HG02798 (cell line): ENCODE measurements at regions not wholly inside any gene's neighbourhood (a gene's known extent, or its start where the extent isn't known, plus 50 kb on each side); places are given as distances from the start of the nearest gene placed in this dataset.

Source experiments
- ATAC-seq: cut with Tn5 transposase; IDR thresholded peaks from one replicate; pipeline ENCODE4 v1.9.1; 2021; ENCODE audit warnings: mild to moderate bottlenecking; ENCODE audit not compliant: unreplicated experiment, poor library complexity

DNA sequence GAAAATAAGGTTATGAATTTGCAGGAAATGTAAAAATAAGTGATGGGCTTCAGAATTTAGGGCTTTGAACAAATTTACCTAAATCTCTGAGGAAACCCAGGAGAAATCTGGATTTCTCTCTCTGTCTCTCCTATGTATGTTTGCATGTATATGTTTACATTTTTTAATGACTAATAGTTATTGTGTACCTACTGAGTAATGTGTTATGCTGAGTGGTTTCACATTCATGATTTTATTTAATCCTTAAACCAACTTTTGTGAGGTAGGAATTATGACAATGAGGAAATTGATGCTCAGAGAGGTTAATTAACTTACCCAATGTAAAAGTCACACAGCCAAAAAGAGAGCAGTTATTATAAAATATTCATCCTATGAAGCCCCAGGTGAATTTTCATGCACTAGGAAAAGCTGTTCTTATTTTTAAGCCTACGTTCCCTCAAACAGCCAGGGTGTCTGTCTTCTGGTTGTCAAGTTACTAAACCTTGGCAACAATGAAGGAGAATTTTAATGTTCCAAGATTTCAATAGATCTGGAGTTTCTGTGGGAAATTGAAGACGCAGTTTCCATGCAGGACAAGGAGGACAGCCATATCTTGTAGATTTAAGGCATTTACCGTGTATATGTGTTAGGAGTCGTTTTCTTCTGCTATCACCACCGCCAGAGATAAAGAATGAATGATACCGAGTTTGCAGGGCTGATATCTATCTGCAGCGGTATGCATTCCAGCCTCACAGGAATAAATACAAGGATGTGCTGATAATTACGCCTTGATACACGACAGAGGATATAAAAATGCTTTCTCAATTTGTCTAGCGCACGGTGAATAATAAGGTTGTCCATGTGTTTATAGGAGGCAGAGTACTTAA lies 484.8 kb downstream of the ZSWIM6 start:
- ATAC-seq: no peak

DNA sequence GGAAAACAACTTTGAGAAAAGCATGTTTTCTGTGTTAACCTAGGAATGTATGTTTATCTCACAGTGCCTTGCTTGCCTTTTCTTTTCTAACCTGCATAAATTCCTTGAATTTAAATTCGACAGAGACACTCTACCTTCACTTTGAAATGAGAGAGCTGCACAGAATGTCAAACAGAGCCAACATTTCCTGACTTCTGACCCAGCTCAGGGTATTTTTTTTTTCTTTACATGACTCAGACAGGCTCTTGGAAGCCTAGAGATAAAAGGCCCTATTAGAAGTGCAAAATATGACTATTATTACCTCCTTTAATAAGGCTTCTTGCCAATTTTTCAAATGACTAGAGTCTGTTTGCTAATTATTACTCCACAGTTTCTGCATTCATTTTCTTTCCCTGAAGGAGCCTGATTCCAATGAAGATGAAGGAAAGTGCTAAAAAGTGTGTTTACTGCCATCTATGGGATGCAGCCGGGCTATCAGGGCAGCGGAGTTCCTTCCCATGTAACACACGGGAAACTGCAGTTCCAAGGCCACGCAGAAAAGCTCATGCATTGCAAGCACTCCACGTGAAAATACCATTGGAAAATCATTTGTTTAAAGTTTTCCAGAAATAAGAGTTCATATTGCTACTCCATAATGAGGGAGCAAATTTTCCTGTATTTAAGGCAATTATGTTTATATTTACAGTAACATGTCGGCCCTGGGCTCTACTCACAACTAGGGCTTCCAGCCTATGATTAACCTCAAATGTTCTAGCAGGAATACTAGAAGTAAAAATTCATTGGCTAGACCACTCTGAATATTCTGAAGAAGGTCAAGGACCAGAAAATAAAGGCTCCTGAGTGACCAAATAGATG lies 485.6 kb downstream of the ZSWIM6 start:
- ATAC-seq: no peak

DNA sequence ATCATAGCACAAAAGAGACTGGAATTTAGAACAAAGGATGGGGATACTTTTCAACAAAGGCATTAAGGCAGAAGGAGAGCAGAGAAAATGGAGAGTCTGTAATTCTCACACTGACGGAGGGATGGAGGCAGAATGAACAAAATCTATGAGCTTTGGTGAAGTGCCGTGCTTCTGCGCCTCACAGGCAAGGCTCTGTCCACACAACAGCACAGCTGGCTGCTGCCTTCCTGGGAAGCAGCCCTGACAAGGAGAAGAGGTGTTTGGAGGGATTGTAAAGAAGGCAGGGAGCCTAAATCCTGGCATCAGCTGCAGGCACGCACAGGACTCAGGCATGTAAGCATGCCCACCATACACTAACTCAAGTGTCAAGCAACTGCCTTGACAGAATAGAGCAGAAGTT lies 485.2 kb upstream of the KIF2A start:
- no peak for ATAC-seq

DNA sequence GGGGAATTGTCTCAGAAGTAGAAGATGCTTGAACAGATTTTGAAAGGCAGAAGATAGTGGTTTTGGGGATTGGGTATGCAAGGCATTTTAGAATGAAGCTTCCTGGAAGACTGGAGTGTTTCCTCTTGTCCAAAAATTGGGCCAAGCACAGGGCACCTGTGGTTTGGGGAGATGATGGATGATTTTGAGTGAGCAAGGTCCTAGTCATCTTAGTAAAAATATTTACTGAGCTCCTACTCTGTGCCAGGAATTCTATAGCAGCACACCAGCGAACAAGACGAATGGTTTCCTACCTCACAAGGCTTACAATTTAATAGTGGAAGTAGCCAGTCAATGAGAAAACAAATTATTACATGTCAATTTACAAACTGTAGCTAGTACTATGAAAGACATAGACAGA lies 484.4 kb upstream of the KIF2A start:
- ATAC-seq: no peak

DNA sequence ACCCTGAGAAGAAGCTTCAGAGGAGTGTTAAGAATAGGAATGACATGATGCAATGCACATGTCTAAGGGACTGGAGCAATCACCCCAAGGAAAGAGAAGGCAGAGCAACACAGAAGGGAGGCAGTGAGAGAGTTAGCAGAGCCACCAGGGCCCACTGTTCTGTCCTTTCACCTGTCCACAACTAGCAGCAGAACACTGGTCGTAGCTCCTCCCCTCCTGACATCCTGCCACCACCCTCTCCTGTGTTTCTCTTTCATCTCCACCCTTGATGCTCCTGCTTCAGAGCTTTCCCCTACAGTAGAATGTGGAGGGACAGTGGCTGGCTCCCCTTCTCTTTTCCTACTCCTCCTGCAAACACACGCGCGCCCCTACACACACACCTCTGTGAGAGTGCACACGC lies 483.4 kb upstream of the KIF2A start:
- no peak for ATAC-seq

DNA sequence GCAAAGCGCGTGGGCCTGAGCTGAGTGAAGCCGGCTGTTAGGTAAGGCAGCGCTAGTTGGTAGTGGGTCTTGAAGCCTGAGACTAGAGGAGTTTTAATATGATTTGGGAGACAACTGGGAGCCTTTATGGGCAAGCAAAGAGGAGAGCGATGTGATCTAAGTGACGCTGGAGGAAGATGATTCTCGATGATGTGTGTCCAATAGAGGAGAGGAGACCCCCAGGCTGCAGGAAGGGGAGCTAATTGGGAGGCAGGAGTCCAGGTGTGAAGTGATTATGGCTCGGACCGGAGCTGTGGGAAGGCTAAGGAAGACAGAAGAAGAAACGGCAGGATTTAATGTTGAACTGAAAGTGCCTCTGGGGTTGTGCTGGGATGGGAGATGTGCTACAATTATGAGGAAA lies 482.9 kb upstream of the KIF2A start:
- ATAC-seq: no peak

DNA sequence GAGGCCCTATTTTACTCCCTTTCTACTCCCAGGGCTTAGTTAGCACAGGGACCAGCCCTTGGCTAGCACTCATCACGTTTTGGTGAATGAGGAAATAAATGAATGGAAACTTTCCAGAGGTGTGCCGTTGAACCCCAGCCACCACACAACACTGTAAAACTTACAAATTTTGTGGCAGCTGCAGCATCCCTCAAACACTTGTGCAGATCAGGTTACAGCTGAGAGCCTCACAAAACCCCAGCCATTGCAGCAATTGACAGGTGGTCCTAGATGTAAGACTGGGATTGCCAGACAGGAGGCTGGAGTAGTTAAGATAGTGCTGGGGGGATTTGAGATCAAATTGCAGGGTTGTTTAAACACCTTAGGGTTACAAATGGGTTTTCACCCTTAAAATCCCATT lies 482.2 kb upstream of the KIF2A start:
- ATAC-seq: no peak

DNA sequence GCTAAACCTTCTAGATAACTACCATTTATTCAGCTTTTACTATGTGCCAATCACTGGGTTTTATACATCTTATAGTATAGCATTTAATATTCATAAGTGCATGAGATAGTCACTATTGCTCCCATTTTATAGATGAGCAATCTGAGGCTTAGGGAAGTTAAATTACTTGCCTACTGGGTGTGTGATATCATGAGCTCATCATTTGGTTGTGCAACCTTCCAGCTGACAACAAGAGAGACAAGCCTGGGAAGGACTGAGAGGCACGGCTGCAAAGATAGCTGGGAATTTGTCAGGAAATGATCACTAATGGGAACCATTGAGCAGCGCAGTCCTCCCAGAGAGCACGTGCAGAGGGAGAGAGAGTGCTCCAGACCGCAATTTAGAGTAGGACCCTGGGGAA lies 481.6 kb upstream of the KIF2A start:
- no peak for ATAC-seq

DNA sequence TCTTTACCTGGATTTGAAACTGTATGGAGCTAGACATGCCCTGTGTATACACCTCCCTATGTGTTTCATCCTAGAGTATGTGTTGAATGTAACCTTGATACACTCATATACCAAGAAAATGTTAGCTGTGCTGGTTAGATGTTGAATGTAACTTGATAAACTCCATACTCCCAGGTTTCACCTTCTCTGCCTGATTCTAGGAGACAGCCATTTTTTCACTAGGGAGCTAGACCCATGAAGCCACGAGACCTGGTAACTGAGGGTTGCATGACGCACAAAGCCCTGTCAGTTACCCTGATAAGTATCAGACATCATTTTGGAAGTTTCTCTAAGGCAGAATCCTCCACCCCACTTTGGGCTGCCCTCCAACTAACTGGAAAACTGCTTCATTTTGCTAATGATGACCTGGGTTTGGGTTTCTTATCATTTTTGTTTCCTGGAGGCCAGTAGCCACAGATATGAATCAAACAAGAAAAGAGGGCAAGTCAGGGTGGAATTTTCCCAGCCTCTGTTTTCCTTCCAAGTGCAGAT lies 478.5 kb upstream of the KIF2A start:
- ATAC-seq: no peak

DNA sequence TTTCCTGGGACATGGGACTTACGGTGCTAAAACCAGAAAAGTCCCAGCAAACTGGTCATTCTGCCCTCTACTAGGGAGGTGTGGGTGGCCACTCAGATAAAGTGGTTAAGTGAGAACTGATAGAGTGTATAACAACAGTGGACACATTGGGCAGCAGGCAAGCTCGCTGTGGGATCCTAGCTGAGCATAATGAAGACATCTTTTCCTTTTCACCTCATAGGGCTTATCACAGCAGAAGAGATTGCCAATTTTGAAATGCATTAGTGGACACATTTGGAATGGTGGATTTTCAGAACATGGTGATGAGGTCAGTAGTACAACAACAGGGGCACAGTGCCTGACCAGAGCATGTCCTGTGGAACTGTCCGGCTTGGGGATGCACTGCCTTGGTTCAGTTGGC lies 477.1 kb upstream of the KIF2A start:
- ATAC-seq: no peak

DNA sequence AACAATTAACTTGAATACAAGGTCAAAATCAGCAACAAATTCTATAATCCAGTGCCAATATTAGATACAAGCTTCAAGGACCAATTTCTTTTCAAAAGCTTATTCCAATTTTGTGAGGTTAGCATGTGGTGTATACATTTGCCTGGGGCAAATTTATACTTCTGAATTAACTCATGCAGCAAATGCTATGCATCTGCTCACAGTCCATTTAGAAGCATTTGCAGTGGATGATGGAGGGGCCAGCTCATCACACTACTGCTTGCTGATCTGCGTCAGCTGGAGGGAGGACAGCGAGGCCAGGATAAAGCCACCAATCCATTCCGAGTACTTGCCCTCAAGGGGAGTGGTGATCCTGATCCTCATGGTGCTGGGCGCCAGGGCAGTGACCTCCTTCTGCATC lies 474.3 kb upstream of the KIF2A start:
- ATAC-seq: no peak

DNA sequence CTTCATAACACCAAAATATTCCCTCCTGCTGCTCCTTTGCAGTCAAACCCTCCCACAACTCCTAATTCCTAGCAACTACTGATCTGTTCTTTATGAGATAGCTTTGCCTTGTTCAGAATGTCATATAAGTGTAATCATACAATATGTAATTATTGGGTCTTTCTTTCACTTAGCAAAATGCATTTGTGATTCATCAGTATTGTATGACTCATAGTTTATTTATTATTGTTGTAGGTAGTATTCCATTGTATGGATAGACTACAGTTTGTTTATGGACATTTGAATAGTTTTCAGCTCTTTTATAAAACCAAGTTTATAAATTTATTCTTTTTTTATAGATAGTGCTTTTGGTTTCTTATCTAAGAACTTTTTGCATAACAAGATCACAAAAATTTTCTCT lies 468.2 kb upstream of the KIF2A start:
- no peak for ATAC-seq

DNA sequence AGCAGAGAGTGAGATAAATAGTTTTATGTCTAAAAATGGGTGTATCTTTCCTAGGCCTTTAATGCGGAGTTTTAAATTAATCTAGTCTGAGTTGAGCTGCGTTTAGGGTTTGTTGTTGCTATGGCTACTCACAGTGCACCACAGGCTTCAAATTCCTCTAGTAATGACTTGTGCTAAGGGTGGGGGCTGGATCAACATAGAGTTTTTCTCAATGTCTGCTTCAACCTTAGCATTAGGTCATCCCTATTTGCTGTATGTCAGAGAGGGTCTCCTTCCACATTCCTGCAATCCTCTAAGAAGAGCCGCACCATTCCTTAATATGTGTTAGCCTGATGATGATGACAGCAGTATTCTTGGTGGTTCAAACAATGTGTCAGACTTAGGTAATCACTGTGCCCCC lies 465.6 kb upstream of the KIF2A start:
- ATAC-seq: no peak

DNA sequence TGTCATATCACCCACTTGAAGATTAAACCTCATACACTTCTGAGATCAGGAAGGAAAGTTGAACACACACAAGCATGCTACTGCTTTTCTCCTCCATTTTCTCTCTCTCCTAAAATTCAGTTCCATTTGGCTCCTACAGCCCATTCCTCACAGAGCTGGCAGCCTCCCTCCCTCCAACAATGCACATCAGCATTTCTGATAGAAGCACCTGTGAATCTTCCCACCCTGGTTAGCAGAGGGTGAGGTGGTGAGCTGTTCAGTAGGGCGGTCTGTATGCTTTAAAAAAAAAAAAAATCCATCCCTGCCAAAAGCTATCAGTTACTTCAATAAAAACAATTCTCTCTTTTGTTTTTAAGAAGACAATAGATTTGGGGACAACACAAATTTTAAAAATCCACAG lies 463.2 kb upstream of the KIF2A start:
- no peak for ATAC-seq

DNA sequence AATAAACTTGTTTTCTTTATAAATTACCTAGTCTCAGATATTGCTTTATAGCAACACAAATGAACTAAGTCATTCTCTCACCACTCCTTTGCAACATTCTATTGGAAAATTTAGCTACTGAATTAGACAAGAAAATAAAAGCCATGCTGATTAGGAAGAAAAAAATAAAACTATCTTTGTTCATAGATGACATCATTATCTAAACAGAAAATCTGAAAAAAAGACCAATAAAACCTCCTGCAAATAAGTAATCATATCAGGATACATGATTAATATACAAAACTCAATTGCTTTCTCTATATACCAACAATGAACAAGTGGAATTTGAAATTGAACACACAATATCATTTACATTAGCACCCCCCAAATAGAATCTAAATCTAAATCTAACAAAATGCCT lies 455.3 kb upstream of the KIF2A start:
- ATAC-seq: no peak

DNA sequence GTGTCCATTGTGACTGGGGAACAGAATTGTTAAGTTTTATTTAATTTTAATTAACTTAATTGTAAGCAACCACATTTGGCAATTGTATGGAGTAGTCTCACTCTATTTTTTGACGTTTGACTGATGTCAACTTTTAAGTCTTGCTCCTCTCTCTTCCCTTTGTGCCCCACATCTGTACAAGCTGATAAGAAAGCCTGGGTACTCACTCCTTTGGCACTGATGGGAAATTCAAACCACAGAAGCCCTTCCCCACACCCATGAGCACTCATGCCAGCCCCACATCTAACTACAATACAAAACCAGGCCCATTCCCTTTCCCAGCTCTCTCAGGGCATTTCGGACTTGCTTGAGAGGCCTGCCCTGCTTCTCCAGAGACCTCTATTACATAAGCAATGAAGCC lies 451.5 kb upstream of the KIF2A start:
- ATAC-seq: no peak

DNA sequence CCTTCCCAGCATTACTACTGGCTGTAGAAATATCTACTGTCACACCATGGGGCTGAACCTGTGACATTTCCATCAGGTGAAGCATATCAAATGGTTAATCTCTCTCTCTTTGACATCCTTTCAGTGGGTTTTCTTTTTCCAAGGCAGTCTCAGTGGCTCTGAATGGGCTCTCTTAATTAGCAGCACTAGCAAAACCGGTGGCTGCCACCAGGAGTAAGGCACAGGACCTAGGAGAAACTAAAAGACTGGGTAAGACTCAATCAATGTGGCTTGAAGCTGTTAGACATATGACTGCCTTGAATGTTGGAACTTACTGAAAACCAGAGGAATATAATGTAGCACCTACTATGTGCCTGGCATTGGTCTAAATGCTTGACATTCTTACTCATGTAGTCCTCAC lies 445.0 kb upstream of the KIF2A start:
- no peak for ATAC-seq

DNA sequence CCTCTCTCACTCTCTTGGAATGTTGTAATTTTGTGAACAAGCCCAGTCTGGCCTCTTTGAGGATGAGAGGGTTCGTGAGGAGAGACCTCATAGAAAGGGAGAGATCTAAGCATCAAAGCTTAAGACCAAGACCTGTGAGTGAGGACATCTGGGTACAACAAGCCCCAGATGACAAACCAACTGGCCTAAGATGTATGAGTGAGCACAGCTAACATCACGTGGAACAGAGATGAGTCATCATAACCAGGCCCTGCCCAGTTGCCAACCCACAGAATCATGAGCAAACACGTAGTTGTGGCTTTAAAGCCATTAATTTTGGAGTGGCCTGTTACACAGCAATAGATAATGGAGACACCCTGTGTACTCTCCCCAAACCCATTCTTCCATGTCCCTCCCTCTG lies 439.1 kb upstream of the KIF2A start:
- peak; percentile 81 for ATAC-seq

DNA sequence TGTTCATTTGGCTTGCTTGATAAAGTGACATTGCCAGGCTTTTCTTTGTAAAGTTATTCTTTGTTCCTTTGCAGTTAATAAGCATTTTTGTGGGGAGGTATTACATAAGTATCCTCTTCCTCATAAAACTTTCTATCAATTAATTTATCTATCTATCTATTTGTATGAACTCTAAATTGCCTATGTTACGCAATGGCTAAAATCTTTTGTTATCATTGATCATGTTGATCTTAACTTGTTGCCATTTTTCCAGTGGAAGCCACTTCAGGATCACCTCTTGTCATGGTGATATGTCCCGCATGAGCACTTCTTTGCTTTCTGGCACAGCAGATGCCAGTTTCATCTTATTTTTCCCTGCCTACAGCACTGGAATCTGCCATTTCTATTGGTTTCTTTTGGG lies 436.7 kb upstream of the KIF2A start:
- no peak for ATAC-seq

DNA sequence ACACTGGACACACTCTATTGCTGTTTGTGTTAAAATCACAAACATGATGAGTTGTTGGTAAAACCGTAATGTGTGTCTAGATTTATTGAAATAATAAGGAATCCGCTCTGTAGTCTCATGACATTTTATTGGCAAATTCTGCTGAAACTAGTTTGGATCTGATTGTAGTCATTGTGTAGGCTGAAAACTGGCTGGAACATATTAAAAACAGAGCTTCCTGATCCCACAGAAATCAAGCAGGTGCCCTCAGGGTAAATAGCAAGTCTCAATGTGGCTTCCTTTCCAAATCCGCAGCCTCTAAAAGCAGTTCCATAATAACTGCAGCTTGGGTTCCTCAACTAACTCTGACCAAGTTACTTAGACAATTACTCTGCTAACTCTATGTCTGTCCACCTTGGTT lies 427.5 kb upstream of the KIF2A start:
- ATAC-seq: no peak

DNA sequence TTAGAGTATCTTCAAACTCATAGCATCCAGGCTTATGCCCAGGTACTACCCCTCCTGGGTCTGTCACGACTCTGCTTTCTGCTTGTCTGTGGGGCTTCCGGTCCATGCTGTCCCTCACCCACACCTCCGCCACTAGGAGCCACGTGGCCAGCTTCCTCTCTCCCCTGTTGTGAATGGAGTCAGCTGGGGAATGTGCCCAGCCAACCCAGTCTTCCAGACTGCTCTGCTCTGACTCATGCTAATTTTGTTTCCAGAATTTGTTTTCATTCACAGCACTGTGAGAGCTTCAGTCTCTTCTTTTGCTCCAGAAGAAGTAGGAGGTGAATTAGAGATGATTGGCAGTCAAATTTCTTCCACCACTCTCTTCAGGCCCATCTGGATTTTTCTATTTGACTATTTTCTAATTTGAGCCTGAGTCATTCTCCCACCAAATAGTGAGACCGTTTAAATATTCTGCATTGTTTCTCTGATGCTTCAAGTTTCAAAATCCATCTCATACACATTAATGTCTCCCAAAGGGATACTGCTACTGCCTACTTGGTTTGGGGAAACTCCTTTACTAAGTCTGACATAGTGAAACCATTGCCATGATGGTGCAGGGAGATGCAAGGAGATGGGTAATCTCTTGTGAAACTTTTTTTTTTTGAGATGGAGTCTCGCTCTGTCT lies 424.1 kb upstream of the KIF2A start:
- ATAC-seq: no peak
